Kidney (tissue), 13 donors: ENCODE measurements at regions not wholly inside any gene's neighbourhood (a gene's known extent, or its start where the extent isn't known, plus 50 kb on each side); places are given as distances from the start of the nearest gene placed in this dataset.

ENCODE experiments used
- DNase-seq, 5 donors: peaks; one replicate each; pipeline ENCODE4 v3.0.0-alpha.2; 2013 to 2020
- FAIRE-seq: peaks from 2 replicates; lab custom pipeline; 2012; peaks lifted over from hg19 to GRCh38; lab: Jason Lieb, UNC
- H3K27ac ChIP-seq, 2 donors: one replicate each; pipeline ENCODE4 v1.7.0; 2013; ENCODE audit warnings: low read depth in 2 of 2, low read length in 2 of 2, inconsistent platforms in 1 of 2
- H3K27me3 ChIP-seq: one replicate; pipeline ENCODE4 v1.7.1; 2013; ENCODE audit warnings: low read length, inconsistent platforms; ENCODE audit not compliant: control insufficient read depth, insufficient read depth
- H3K36me3 ChIP-seq, 3 donors: one replicate each; pipeline versions ENCODE4 v1.7.0 to v1.7.1; 2013; ENCODE audit warnings: low read length in 3 of 3, control low read depth in 1 of 3, inconsistent platforms in 1 of 3; ENCODE audit not compliant: insufficient read depth in 3 of 3, control insufficient read depth in 2 of 3
- H3K4me1 ChIP-seq, 3 donors: one replicate each; pipeline versions ENCODE4 v1.7.0 to v1.7.1; 2013; ENCODE audit warnings: low read length in 3 of 3, inconsistent platforms in 1 of 3, low read depth in 1 of 3; ENCODE audit not compliant: control insufficient read depth in 2 of 3, insufficient read depth in 2 of 3
- H3K4me3 ChIP-seq, 3 donors: one replicate each; pipeline versions ENCODE4 v1.7.0 to v1.8.1; 2013; ENCODE audit warnings: low read length in 3 of 3, control low read depth in 1 of 3, inconsistent platforms in 1 of 3
- H3K9ac ChIP-seq, 3 donors: one replicate each; pipeline versions ENCODE4 v1.7.0 to v1.7.1; 2013; ENCODE audit warnings: low read length in 3 of 3, control low read depth in 1 of 3, inconsistent platforms in 1 of 3
- H3K9me3 ChIP-seq, 3 donors: one replicate each; pipeline versions ENCODE4 v1.7.0 to v1.7.1; 2013; ENCODE audit warnings: low read length in 3 of 3, control low read depth in 1 of 3, inconsistent platforms in 1 of 3; ENCODE audit not compliant: control insufficient read depth in 2 of 3, insufficient read depth in 1 of 3
- intact Hi-C: fragments of 100-400 bp; cut with DNase I; formaldehyde crosslinking; loops from one replicate; pipeline ENCODE4 v1.11.1; 2022
- TF ChIP-seq, protein P1 (sequence below): IDR thresholded peaks from 3 replicates; pipeline ENCODE4 v1.5.1; 2012; ENCODE audit warnings: mild to moderate bottlenecking, moderate library complexity, borderline replicate concordance; ENCODE audit not compliant: insufficient read depth; ENCODE audit errors: extremely low read depth
- donor health status: control.
- donor health status: control.
- donor health status: control.
- donor health status: control.
- donor health status: control.
- donor health status: DM: yes; HTN: yes; CAD: no.
- donor health status: Normal renal cell carcinoma (clear cell type).

GRCh38 chr15:62571072-62571471, 406.0 kb upstream of the C2CD4B start:
- DNase-seq (no peak), FAIRE-seq (no peak)
- intact Hi-C loops: no loop called here

DNA sequence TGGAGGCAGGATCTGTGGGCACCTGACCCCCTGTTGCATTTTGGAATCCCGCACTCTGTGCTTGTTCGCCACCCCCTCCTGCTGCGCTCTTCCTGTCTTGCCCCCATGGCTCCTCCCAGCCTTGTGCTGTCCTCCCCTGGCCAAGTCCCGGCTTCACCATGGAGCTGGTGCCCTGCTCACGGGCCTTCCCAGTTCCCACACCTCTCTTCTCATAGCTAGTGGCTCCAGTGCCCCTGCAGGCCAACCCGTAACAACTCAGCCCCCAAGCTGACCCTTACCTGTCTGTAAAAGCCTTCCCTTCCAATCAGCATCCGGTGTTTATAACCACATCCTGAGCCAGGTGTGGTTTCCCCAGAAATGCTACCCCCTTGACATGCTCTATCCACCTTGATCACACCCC, 407.7 kb upstream of the C2CD4B start:
- no peak overlapping the region for H3K27ac ChIP-seq
- no peaks in the 10 kb centered on the region for H3K36me3 ChIP-seq
- no peak overlapping the region for H3K4me3 ChIP-seq
- FAIRE-seq (no peak), DNase-seq (no peak)
- no peaks in the 10 kb centered on the region for H3K9me3 ChIP-seq
- peaks cover 0 to 15% (median 12%) of the 10 kb centered on the region in 3 donors for H3K4me1 ChIP-seq
- no peaks in the 10 kb centered on the region for H3K27me3 ChIP-seq
- no peak overlapping the region for H3K9ac ChIP-seq
- intact Hi-C loops: no loop called here
- TF ChIP-seq, protein P1, sequence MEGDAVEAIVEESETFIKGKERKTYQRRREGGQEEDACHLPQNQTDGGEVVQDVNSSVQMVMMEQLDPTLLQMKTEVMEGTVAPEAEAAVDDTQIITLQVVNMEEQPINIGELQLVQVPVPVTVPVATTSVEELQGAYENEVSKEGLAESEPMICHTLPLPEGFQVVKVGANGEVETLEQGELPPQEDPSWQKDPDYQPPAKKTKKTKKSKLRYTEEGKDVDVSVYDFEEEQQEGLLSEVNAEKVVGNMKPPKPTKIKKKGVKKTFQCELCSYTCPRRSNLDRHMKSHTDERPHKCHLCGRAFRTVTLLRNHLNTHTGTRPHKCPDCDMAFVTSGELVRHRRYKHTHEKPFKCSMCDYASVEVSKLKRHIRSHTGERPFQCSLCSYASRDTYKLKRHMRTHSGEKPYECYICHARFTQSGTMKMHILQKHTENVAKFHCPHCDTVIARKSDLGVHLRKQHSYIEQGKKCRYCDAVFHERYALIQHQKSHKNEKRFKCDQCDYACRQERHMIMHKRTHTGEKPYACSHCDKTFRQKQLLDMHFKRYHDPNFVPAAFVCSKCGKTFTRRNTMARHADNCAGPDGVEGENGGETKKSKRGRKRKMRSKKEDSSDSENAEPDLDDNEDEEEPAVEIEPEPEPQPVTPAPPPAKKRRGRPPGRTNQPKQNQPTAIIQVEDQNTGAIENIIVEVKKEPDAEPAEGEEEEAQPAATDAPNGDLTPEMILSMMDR: no peak

More at GRCh38 chr15:62571072-62571471, 406.0 kb upstream of the C2CD4B start:
- no peaks in the 10 kb centered on the region for H3K36me3 ChIP-seq
- no peaks in the 10 kb centered on the region for H3K27me3 ChIP-seq
- no peak overlapping the region for H3K9ac ChIP-seq
- peaks cover 0 to 15% (median 12%) of the 10 kb centered on the region in 3 donors for H3K4me1 ChIP-seq
- H3K9me3 ChIP-seq: no peaks in the 10 kb centered on the region
- TF ChIP-seq, protein P1: no peak
- no peak overlapping the region for H3K4me3 ChIP-seq
- no peak overlapping the region for H3K27ac ChIP-seq

- H3K27me3 ChIP-seq: no peaks in the 10 kb centered on the region
- no peaks in the 10 kb centered on the region for H3K9me3 ChIP-seq
- TF ChIP-seq, protein P1: no peak
- intact Hi-C loops: no loop called here
- no peak overlapping the region for H3K4me3 ChIP-seq
- peaks cover 0 to 15% (median 12%) of the 10 kb centered on the region in 3 donors for H3K4me1 ChIP-seq
- DNase-seq: no peak
- no peaks in the 10 kb centered on the region for H3K36me3 ChIP-seq
- H3K27ac ChIP-seq: no peak overlapping the region
- H3K9ac ChIP-seq: no peak overlapping the region
- no peak for FAIRE-seq
These were observed 408.8 kb upstream of the C2CD4B start for GRCh38 chr15:62573876-62574275.

GRCh38 chr15:62578546-62578945, 413.5 kb upstream of the C2CD4B start:
- DNase-seq (no peak), FAIRE-seq (no peak)
- H3K36me3 ChIP-seq: no peaks in the 10 kb centered on the region
- H3K9me3 ChIP-seq: no peaks in the 10 kb centered on the region
- H3K4me1 ChIP-seq: no peaks in the 10 kb centered on the region
- no peak overlapping the region for H3K4me3 ChIP-seq
- intact Hi-C loops: no loop called here
- no peak overlapping the region for H3K27ac ChIP-seq
- no peak overlapping the region for H3K9ac ChIP-seq
- H3K27me3 ChIP-seq: no peaks in the 10 kb centered on the region
- TF ChIP-seq, protein P1: no peak
